HUES48 (cell line): ENCODE measurements at regions not wholly inside any gene's neighbourhood (a gene's known extent, or its start where the extent isn't known, plus 50 kb on each side); places are given as distances from the start of the nearest gene placed in this dataset.

Experiments
- H3K27ac ChIP-seq: one replicate; pipeline ENCODE4 v1.7.0; 2013; ENCODE audit warnings: low read depth, low read length, inconsistent platforms
- H3K27me3 ChIP-seq: 2 replicates; pipeline ENCODE4 v1.6.1; 2013; ENCODE audit warnings: mild to moderate bottlenecking, low read length; ENCODE audit not compliant: control insufficient read depth, insufficient read depth
- H3K36me3 ChIP-seq: 2 replicates; pipeline ENCODE4 v1.6.1; 2013; ENCODE audit warnings: low read length; ENCODE audit not compliant: control insufficient read depth, insufficient read depth
- H3K4me1 ChIP-seq: 2 replicates; pipeline ENCODE4 v1.6.1; 2013; ENCODE audit warnings: mild to moderate bottlenecking, low read length; ENCODE audit not compliant: control insufficient read depth, insufficient read depth
- H3K4me3 ChIP-seq: 2 replicates; pipeline ENCODE4 v1.5.1; 2013; ENCODE audit warnings: mild to moderate bottlenecking, low read depth, low read length
- H3K9ac ChIP-seq: 2 replicates; pipeline ENCODE4 v1.6.1; 2013; ENCODE audit warnings: mild to moderate bottlenecking, low read depth, low read length, moderate library complexity
- H3K9me3 ChIP-seq: 2 replicates; pipeline ENCODE4 v1.6.1; 2013; ENCODE audit warnings: low read length; ENCODE audit not compliant: control insufficient read depth, insufficient read depth

GRCh38 chr5:148931453-148932057, 105.1 kb downstream of the ADRB2 start:
- Histone ChIP-seq H3K27me3 (no peaks in the 10 kb centered on the region), H3K9ac (no peak overlapping the region), H3K36me3 (no peaks in the 10 kb centered on the region), H3K9me3 (no peaks in the 10 kb centered on the region), H3K4me1 (peaks cover 9% of the 10 kb centered on the region; the same call in 1 of the 2 replicates), H3K27ac (no peak overlapping the region), H3K4me3 (no peak overlapping the region)

- Histone ChIP-seq H3K27me3 (no peaks in the 10 kb centered on the region), H3K9ac (no peak overlapping the region), H3K9me3 (no peaks in the 10 kb centered on the region), H3K4me3 (no peak overlapping the region), H3K4me1 (peaks cover 9% of the 10 kb centered on the region; the same call in 1 of the 2 replicates), H3K36me3 (no peaks in the 10 kb centered on the region), H3K27ac (no peak overlapping the region)
Measured at GRCh38 chr5:148932355-148932935, 106.0 kb downstream of the ADRB2 start.

- Histone ChIP-seq H3K4me1 (peaks cover 9% of the 10 kb centered on the region; the same call in 1 of the 2 replicates), H3K27ac (no peak overlapping the region), H3K9ac (no peak overlapping the region), H3K4me3 (no peak overlapping the region), H3K27me3 (no peaks in the 10 kb centered on the region), H3K9me3 (no peaks in the 10 kb centered on the region), H3K36me3 (no peaks in the 10 kb centered on the region)
Measured at GRCh38 chr5:148933903-148934432, 107.6 kb downstream of the ADRB2 start.

DNA sequence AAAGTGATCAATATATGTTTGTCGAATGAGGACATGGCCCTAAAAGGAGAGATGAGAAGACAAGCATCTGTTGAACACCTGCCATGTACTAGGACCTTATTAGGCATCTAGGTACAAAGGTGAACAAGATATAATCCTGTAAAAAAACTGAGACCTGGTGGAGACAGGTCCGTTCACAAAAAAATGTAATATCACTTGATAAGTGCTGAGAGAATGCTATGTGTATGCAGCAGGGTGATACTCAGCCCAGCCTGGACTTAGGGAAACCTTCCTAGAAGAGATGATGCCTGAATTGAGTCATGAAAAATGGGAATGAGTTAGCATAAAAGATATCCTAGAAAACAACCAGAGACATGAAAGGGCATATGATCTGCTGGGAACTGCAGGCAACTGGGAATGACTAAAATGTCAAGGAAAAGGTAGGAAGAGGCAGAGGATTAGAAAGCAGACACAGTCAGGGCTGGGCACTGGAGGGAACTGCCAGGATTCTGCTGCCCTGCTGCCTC, 108.5 kb downstream of the ADRB2 start:
- Histone ChIP-seq H3K36me3 (no peaks in the 10 kb centered on the region), H3K4me3 (no peak overlapping the region), H3K9me3 (no peaks in the 10 kb centered on the region), H3K4me1 (peaks cover 9% of the 10 kb centered on the region; the same call in 1 of the 2 replicates), H3K27ac (no peak overlapping the region), H3K9ac (no peak overlapping the region), H3K27me3 (no peaks in the 10 kb centered on the region)

GRCh38 chr5:148937239-148937638, 110.8 kb downstream of the ADRB2 start:
- Histone ChIP-seq H3K9ac (no peak overlapping the region), H3K36me3 (no peaks in the 10 kb centered on the region), H3K27ac (no peak overlapping the region), H3K4me3 (no peak overlapping the region), H3K4me1 (no peaks in the 10 kb centered on the region; the same call in 1 of the 2 replicates), H3K27me3 (no peaks in the 10 kb centered on the region), H3K9me3 (no peaks in the 10 kb centered on the region; the same call in 1 of the 2 replicates)

DNA sequence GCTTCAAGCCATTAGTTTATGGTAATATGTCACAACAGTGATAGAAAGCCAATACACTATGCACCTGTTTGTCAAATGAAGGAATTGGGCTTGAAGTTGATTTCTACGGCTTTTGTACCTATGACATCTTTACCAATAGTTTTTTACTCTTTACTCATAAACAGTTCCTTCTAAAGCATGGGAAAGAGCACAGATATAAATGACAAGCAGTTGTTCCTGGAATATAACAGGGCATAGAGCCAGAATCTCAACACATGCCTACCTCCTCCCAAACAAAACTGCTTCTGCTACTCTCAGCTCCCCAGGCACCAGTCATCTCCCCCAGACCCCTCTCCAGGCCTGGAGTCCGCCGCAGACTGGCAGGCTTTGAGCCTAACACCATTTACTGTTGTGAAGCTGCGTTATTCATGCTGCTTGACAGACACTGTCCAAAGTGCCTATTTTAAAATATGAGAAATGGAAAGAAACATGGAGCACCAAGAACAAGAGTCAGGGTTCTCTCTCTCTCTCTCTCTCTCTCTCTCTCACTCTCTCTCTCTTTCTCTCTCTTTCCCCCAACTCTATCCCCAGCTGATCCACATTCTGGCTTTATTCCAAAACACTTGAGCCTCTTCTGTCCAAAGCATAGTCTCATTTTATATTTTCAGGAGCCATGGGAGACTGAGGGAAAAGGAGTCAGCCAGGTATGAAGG, 111.6 kb downstream of the ADRB2 start:
- Histone ChIP-seq H3K9me3 (no peaks in the 10 kb centered on the region; the same call in 1 of the 2 replicates), H3K9ac (no peak overlapping the region), H3K4me3 (no peak overlapping the region), H3K4me1 (no peaks in the 10 kb centered on the region; the same call in 1 of the 2 replicates), H3K27ac (no peak overlapping the region), H3K27me3 (no peaks in the 10 kb centered on the region), H3K36me3 (no peaks in the 10 kb centered on the region)

GRCh38 chr5:148938522-148938882, 112.1 kb downstream of the ADRB2 start:
- Histone ChIP-seq H3K4me1 (no peaks in the 10 kb centered on the region; the same call in 1 of the 2 replicates), H3K36me3 (no peaks in the 10 kb centered on the region), H3K9ac (no peak overlapping the region), H3K9me3 (no peaks in the 10 kb centered on the region; the same call in 1 of the 2 replicates), H3K27ac (no peak overlapping the region), H3K27me3 (no peaks in the 10 kb centered on the region), H3K4me3 (no peak overlapping the region)

GRCh38 chr5:148939676-148940075, 113.3 kb downstream of the ADRB2 start:
- H3K4me1 ChIP-seq = no peaks in the 10 kb centered on the region; the same call in 1 of the 2 replicates
- H3K27me3 ChIP-seq = no peaks in the 10 kb centered on the region
- no peak overlapping the region for H3K9ac ChIP-seq
- H3K27ac ChIP-seq = no peak overlapping the region
- no peaks in the 10 kb centered on the region; the same call in 1 of the 2 replicates for H3K9me3 ChIP-seq
- H3K4me3 ChIP-seq = no peak overlapping the region
- H3K36me3 ChIP-seq = no peaks in the 10 kb centered on the region

DNA sequence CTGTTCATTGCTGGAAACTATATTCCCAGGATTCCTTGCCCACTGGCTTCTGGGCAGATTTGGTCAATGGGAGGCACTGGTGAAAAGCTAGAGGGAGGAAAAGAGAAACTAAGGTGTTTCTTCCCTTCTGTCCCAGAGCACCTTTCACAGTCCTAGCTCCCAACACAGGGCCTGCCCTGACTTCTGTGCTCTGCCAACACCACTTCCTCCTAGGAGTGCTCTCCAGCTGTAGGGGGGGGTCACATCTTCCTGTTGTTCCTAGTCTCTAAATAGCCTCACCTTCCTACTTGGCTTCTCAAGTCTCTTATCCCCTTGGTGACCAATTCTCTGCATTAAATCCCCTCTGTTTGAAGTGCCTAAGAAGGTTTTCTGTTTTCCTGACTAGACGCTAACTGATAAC, 115.4 kb downstream of the ADRB2 start:
- no peak overlapping the region for H3K9ac ChIP-seq
- H3K27me3 ChIP-seq = no peaks in the 10 kb centered on the region
- no peaks in the 10 kb centered on the region; the same call in 1 of the 2 replicates for H3K4me1 ChIP-seq
- H3K9me3 ChIP-seq = no peaks in the 10 kb centered on the region; the same call in 1 of the 2 replicates
- no peaks in the 10 kb centered on the region for H3K36me3 ChIP-seq
- H3K27ac ChIP-seq = no peak overlapping the region
- no peak overlapping the region for H3K4me3 ChIP-seq

- Histone ChIP-seq H3K4me1 (peaks cover 14% of the 10 kb centered on the region), H3K4me3 (no peak overlapping the region), H3K9ac (no peak overlapping the region), H3K27me3 (no peaks in the 10 kb centered on the region), H3K9me3 (no peaks in the 10 kb centered on the region), H3K27ac (no peak overlapping the region), H3K36me3 (no peaks in the 10 kb centered on the region)
Measured at GRCh38 chr5:148949841-148950470, 112.9 kb downstream of the SH3TC2 start.
